HG02884 (cell line): ENCODE measurements at regions not wholly inside any gene's neighbourhood (a gene's known extent, or its start where the extent isn't known, plus 50 kb on each side); places are given as distances from the start of the nearest gene placed in this dataset.

Source experiments
- ATAC-seq: cut with Tn5 transposase; IDR thresholded peaks from one replicate; pipeline ENCODE4 v1.9.1; 2021; ENCODE audit warnings: mild to moderate bottlenecking, moderate library complexity; ENCODE audit not compliant: unreplicated experiment

GRCh38 chr13:70694996-70695715, 586.9 kb upstream of the KLHL1 start:
- no peak for ATAC-seq

- ATAC-seq: no peak
Measured at GRCh38 chr13:70668983-70669382, 560.7 kb upstream of the KLHL1 start.

GRCh38 chr13:70668293-70668692, 560.0 kb upstream of the KLHL1 start:
- no peak for ATAC-seq

- ATAC-seq: no peak
Measured at GRCh38 chr13:70666883-70667556, 558.8 kb upstream of the KLHL1 start.

- no peak for ATAC-seq
Measured at GRCh38 chr13:70662231-70662940, 554.1 kb upstream of the KLHL1 start.

- no peak for ATAC-seq
Measured at GRCh38 chr13:70644052-70644451, 535.8 kb upstream of the KLHL1 start.

GRCh38 chr13:70634893-70635292, 526.6 kb upstream of the KLHL1 start:
- ATAC-seq: no peak

- ATAC-seq: no peak
Measured at GRCh38 chr13:70630247-70630646, 522.0 kb upstream of the KLHL1 start.

- no peak for ATAC-seq
Measured at GRCh38 chr13:70623239-70623638, 515.0 kb upstream of the KLHL1 start.

GRCh38 chr13:70622796-70623195, 514.5 kb upstream of the KLHL1 start:
- ATAC-seq: no peak

GRCh38 chr13:70619936-70620335, 511.7 kb upstream of the KLHL1 start:
- no peak for ATAC-seq

GRCh38 chr13:70616847-70617246, 508.6 kb upstream of the KLHL1 start:
- no peak for ATAC-seq

- no peak for ATAC-seq
Measured at GRCh38 chr13:70613295-70613694, 505.0 kb upstream of the KLHL1 start.

- no peak for ATAC-seq
Measured at GRCh38 chr13:70612881-70613280, 504.6 kb upstream of the KLHL1 start.

GRCh38 chr13:70604448-70604847, 496.2 kb upstream of the KLHL1 start:
- no peak for ATAC-seq

- no peak for ATAC-seq
Measured at GRCh38 chr13:70593716-70594115, 485.5 kb upstream of the KLHL1 start.

- ATAC-seq: no peak
Measured at GRCh38 chr13:70585109-70585508, 476.9 kb upstream of the KLHL1 start.

- ATAC-seq: no peak
Measured at GRCh38 chr13:70580825-70581224, 472.6 kb upstream of the KLHL1 start.

GRCh38 chr13:70579941-70580340, 471.7 kb upstream of the KLHL1 start:
- no peak for ATAC-seq

GRCh38 chr13:70571221-70571620, 463.0 kb upstream of the KLHL1 start:
- ATAC-seq: no peak

- peak; percentile 84 for ATAC-seq
Measured at GRCh38 chr13:70568571-70568970, 460.3 kb upstream of the KLHL1 start.

GRCh38 chr13:70544706-70545105, 436.5 kb upstream of the KLHL1 start:
- ATAC-seq: no peak
